ENCODE measurements at regions not wholly inside any gene's neighbourhood (a gene's known extent, or its start where the extent isn't known, plus 50 kb on each side); places are given as distances from the start of the nearest gene placed in this dataset.
"Not testable (repeated sequence)": the region's sequence is repeated elsewhere in the genome, so short reads cannot be mapped to it uniquely, and the experiment has no call there.

DNA sequence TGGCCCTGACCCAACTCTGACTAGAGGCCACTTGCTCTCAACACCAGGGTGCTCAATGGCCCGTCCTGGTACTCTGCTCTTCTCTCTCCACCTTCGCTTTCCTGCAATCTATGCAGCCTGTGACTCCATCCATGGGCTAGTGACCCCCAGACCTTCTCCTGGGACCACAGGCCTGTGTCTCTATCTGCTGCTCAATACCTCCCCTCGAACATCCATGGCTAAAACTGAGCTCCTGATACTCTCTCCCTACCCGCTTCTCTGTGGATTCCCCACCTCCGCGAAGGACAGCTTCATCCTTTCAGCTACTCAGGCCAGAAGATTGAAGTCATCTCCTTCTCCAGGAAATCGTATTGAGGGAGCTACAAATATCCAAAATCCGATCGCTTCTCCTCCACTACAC is 363.4 kb downstream of the OR4F29 start:
- H3K27me3 ChIP-seq; H3K27ac ChIP-seq; DNase-seq; ATAC-seq; H3K4me3 ChIP-seq; intact Hi-C loops (cut with DNase I); H3K36me3 ChIP-seq; H3K9me3 ChIP-seq; H3K4me1 ChIP-seq: not testable (repeated sequence)

DNA sequence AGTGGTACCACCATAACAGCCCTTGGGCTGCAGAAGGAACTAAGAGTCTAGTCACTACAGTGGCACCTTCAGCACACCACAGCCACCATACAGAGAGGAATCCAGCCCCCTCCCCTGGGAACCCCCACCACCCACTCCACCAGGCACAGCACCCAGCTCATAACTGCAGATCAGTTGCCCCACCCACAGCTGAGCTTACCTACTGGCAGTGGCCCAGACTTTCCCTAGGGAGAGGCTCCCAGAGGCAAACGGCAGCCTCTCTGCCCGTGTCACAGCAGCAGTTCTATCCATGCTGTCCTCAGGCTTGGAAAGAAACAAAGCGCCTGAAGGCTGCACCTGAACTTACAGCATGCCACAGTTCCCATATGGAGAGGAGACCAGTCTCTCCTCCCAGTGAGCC is 372.3 kb downstream of the OR4F29 start:
- H3K27me3 ChIP-seq; H3K4me1 ChIP-seq; H3K27ac ChIP-seq; intact Hi-C loops (cut with DNase I); H3K4me3 ChIP-seq; H3K36me3 ChIP-seq; H3K9me3 ChIP-seq: not testable (repeated sequence)
- peak; percentile 77 for ATAC-seq
- peak in 1 of 4 donors; percentile 23 for DNase-seq

DNA sequence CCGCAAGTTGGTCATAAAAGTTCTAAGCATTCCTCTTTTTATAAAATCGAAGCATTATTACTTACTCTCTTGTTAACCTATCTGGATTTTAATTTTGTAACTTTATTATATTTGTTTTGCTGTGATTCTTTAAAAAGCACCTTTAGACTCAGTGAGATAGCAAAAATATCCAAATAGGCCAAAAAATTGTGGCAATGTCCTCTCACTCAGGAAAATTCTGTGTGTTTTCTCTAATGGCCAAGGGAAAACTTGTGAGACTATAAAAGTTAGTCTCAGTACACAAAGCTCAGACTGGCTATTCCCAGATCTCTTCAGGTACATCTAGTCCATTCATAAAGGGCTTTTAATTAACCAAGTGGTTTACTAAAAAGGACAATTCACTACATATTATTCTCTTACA is 386.4 kb downstream of the OR4F29 start, which contains the start of gene OR4F5:
Gene OR4F5, plus strand, starts transcription at position 301 of the 400 bp plus-strand sequence.
- DNase-seq; H3K27me3 ChIP-seq; H3K9me3 ChIP-seq; H3K4me3 ChIP-seq; ATAC-seq; H3K4me1 ChIP-seq; intact Hi-C loops (cut with DNase I); H3K27ac ChIP-seq; H3K36me3 ChIP-seq: not testable (repeated sequence)

DNA sequence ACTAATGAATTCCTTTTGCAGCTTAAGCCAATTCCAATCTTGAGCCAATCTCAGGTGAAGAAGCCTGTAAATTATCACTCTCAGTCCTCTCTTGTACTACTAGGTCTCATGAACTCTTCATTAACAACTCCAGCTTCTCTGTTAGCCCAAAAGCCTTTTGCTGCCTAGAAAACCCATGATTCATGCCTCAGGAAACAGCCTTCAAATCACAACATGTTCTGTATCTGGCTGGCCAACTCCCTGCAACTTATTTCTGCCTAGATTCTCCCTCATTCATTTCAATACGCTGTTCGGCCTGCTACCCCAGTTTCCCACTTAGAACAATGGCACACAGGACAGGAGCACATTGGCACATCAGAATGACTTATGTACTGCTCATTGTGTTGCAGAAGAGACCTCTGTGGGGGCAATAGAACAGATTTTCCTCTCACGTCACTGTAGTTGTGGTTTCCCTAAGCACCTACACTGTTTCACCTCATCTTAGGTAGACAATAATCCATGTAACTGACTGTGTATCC is 395.4 kb downstream of the OR4F29 start:
- H3K4me1 ChIP-seq; intact Hi-C loops (cut with DNase I); H3K36me3 ChIP-seq; DNase-seq; H3K27ac ChIP-seq; ATAC-seq; H3K9me3 ChIP-seq; H3K27me3 ChIP-seq; H3K4me3 ChIP-seq: not testable (repeated sequence)

DNA sequence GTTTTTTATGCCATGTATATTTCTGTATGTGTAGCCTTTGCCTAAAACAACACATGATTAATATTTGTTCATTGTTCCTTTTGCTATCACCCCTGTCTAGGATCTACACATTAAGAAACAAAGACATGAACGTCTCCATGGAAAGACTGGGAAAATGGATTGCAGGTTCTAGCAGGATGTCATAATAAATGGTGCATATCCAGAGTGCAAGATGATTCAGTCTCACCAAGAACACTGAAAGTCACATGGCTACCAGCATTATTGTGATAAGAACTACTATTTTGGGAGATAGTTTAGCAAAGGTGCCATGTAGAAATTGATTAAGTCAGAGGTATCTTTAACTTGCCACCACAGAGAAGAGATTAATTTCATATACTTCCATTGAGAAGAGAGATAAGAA is 398.3 kb downstream of the OR4F29 start:
- H3K9me3 ChIP-seq; ATAC-seq; intact Hi-C loops (cut with DNase I); H3K4me1 ChIP-seq; H3K4me3 ChIP-seq; H3K27me3 ChIP-seq; H3K27ac ChIP-seq; DNase-seq; H3K36me3 ChIP-seq: not testable (repeated sequence)

DNA sequence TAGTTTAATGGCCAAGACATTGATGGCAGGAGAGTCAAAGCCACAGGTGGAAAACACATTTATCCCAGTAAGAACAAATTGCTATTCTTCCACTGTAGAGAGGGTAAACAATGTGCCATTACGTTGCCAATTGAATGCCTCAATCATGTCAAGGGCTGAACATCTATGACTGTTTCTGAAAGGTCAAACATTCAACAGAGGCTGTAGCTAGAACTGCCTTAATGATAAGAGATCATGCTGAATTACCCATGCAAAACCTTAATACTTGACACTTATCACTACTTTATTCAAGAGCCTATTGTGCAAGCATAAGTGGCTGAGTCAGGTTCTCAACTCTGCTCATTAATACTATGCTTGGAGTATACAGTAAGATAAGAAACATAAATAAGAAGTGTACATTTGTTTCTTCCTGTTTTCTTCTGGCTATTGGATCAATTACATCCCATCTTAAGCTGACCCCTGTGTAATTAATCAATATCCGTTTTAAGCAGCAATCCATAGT is 409.5 kb downstream of the OR4F29 start:
- H3K27ac ChIP-seq; H3K9me3 ChIP-seq; H3K36me3 ChIP-seq; H3K4me3 ChIP-seq; DNase-seq; H3K27me3 ChIP-seq; intact Hi-C loops (cut with DNase I); H3K4me1 ChIP-seq: not testable (repeated sequence)
- ATAC-seq = peak; percentile 97

DNA sequence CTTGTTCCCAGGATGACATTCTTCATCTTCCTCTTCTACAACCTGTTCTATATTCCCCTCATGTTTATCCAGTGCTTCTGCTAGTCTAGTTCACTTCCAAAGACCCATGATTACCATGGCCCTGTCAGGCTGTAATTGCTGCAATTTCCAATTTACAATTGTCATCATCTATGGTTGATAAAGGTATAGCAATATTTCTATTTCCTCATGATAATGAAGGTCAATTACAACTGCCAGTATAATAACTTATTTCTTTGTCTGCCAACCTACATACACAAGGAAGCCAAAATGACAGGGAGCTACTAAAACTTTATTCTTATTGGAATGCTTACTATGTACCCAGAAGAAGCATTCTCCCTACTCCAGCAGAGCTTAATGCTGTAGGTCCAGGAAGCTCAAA is 410.3 kb downstream of the OR4F29 start:
- H3K36me3 ChIP-seq; DNase-seq; ATAC-seq; H3K27me3 ChIP-seq; H3K27ac ChIP-seq; H3K4me3 ChIP-seq; intact Hi-C loops (cut with DNase I); H3K9me3 ChIP-seq; H3K4me1 ChIP-seq: not testable (repeated sequence)

DNA sequence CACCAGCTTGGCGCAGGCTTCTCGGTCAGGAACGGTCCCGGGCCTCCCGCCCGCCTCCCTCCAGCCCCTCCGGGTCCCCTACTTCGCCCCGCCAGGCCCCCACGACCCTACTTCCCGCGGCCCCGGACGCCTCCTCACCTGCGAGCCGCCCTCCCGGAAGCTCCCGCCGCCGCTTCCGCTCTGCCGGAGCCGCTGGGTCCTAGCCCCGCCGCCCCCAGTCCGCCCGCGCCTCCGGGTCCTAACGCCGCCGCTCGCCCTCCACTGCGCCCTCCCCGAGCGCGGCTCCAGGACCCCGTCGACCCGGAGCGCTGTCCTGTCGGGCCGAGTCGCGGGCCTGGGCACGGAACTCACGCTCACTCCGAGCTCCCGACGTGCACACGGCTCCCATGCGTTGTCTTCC is 422.3 kb downstream of the OR4F29 start:
- H3K27ac ChIP-seq; H3K9me3 ChIP-seq; intact Hi-C loops (cut with DNase I); DNase-seq; H3K4me1 ChIP-seq; H3K27me3 ChIP-seq; H3K4me3 ChIP-seq; H3K36me3 ChIP-seq; ATAC-seq: not testable (repeated sequence)

DNA sequence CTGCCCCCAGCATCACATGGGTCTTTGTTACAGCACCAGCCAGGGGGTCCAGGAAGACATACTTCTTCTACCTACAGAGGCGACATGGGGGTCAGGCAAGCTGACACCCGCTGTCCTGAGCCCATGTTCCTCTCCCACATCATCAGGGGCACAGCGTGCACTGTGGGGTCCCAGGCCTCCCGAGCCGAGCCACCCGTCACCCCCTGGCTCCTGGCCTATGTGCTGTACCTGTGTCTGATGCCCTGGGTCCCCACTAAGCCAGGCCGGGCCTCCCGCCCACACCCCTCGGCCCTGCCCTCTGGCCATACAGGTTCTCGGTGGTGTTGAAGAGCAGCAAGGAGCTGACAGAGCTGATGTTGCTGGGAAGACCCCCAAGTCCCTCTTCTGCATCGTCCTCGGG is 434.2 kb downstream of the OR4F29 start:
- intact Hi-C loops (cut with DNase I); H3K27ac ChIP-seq: not testable (repeated sequence)
- peak in 2 of 4 donors; percentile 15 to 28 for DNase-seq

DNA sequence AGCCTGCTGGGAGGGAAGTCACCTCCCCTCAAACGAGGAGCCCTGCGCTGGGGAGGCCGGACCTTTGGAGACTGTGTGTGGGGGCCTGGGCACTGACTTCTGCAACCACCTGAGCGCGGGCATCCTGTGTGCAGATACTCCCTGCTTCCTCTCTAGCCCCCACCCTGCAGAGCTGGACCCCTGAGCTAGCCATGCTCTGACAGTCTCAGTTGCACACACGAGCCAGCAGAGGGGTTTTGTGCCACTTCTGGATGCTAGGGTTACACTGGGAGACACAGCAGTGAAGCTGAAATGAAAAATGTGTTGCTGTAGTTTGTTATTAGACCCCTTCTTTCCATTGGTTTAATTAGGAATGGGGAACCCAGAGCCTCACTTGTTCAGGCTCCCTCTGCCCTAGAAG is 435.5 kb downstream of the OR4F29 start:
- H3K4me3 ChIP-seq; ATAC-seq; intact Hi-C loops (cut with DNase I); H3K27ac ChIP-seq; H3K27me3 ChIP-seq; H3K36me3 ChIP-seq; H3K9me3 ChIP-seq; H3K4me1 ChIP-seq: not testable (repeated sequence)
- DNase-seq = peak in 2 of 4 donors; percentile 20 to 30

More for the DNA sequence above, 434.2 kb downstream of the OR4F29 start:
- not testable (repeated sequence) for H3K27me3 ChIP-seq, H3K4me1 ChIP-seq, ATAC-seq, H3K9me3 ChIP-seq, H3K36me3 ChIP-seq, H3K4me3 ChIP-seq

DNA sequence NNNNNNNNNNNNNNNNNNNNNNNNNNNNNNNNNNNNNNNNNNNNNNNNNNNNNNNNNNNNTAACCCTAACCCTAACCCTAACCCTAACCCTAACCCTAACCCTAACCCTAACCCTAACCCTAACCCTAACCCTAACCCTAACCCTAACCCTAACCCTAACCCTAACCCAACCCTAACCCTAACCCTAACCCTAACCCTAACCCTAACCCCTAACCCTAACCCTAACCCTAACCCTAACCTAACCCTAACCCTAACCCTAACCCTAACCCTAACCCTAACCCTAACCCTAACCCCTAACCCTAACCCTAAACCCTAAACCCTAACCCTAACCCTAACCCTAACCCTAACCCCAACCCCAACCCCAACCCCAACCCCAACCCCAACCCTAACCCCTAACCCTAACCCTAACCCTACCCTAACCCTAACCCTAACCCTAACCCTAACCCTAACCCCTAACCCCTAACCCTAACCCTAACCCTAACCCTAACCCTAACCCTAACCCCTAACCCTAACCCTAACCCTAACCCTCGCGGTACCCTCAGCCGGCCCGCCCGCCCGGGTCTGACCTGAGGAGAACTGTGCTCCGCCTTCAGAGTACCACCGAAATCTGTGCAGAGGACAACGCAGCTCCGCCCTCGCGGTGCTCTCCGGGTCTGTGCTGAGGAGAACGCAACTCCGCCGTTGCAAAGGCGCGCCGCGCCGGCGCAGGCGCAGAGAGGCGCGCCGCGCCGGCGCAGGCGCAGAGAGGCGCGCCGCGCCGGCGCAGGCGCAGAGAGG is 441.3 kb downstream of the OR4F29 start:
- H3K36me3 ChIP-seq; H3K4me3 ChIP-seq; H3K4me1 ChIP-seq; H3K27ac ChIP-seq; H3K9me3 ChIP-seq; intact Hi-C loops (cut with DNase I); H3K27me3 ChIP-seq: not testable (repeated sequence)
- peak in 2 of 4 donors; percentile 30 to 43 for DNase-seq
- ATAC-seq = peak; percentile 38
